Uterus (tissue), 3 donors: ENCODE measurements at regions not wholly inside any gene's neighbourhood (a gene's known extent, or its start where the extent isn't known, plus 50 kb on each side); places are given as distances from the start of the nearest gene placed in this dataset.

Experiments
- DNase-seq, 2 donors: peaks; one replicate each; pipeline ENCODE4 v3.0.0-alpha.2; 2019 to 2020
- H3K27ac ChIP-seq, 2 donors: fragments of 200-600 bp; sonication (generic); 1 replicate in 1 of 2; 2 replicates in 1 of 2; pipeline ENCODE4 v1.5.1; 2016 to 2018
- H3K27me3 ChIP-seq, 2 donors: fragments of 200-600 bp; sonication (generic); one replicate each; pipeline ENCODE4 v1.5.1; 2018 to 2019; ENCODE audit warnings: control low read depth in 1 of 2
- H3K36me3 ChIP-seq, 2 donors: fragments of 200-600 bp; sonication (generic); one replicate each; pipeline ENCODE4 v1.5.1; 2019; ENCODE audit warnings: control low read depth in 1 of 2
- H3K4me1 ChIP-seq, 2 donors: fragments of 200-600 bp; sonication (generic); one replicate each; pipeline ENCODE4 v1.5.1; 2018 to 2019; ENCODE audit warnings: control low read depth in 1 of 2
- H3K4me3 ChIP-seq, 2 donors: fragments of 200-600 bp; sonication (generic); 1 replicate in 1 of 2; 2 replicates in 1 of 2; pipeline ENCODE4 v1.5.1; 2018 to 2019; ENCODE audit warnings: mild to moderate bottlenecking in 1 of 2
- H3K9me3 ChIP-seq, 2 donors: fragments of 200-600 bp; sonication (generic); one replicate each; pipeline ENCODE4 v1.5.1; 2019; ENCODE audit warnings: control low read depth in 1 of 2
- CTCF ChIP-seq, 4 experiments: fragments of 200-600 bp in 2 of 4; fragments of 450-650 bp in 2 of 4; sonication (generic) in 2 of 4; IDR thresholded peaks; one replicate each; pipeline ENCODE4 v1.5.1; 2016 to 2019; ENCODE audit warnings: antibody characterized with exemption in 4 of 4, mild to moderate bottlenecking in 2 of 4, moderate library complexity in 1 of 4
- POLR2A ChIP-seq, 2 donors: fragments of 450-650 bp; IDR thresholded peaks; one replicate each; pipeline ENCODE4 v1.6.1; 2016; ENCODE audit warnings: antibody characterized with exemption in 2 of 2, mild to moderate bottlenecking in 1 of 2, moderate library complexity in 1 of 2
- intact Hi-C: fragments of 100-400 bp; cut with DNase I; formaldehyde crosslinking; loops from one replicate; pipeline ENCODE4 v1.15.1; 2023; ENCODE audit warnings: low total_unique reads
- donor health status: DM: yes; HTN: yes; CAD: no.

- Histone ChIP-seq H3K36me3 (no peaks in the 10 kb centered on the region), H3K4me3 (no peak overlapping the region), H3K4me1 (peaks cover 0 to 7% of the 10 kb centered on the region in 2 donors), H3K27me3 (no peaks in the 10 kb centered on the region), H3K27ac (no peak overlapping the region), H3K9me3 (no peaks in the 10 kb centered on the region)
- no peak for DNase-seq
- intact Hi-C loops, result no loop called here
- no peak for TF ChIP-seq CTCF (IDR thresholded peaks at IDR 0.05)
- TF ChIP-seq POLR2A (IDR thresholded peaks at IDR 0.05), result no peak
Observed at GRCh38 chr1:109814993-109815786, 51.5 kb upstream of the EPS8L3 start.

- H3K36me3 ChIP-seq, result no peaks in the 10 kb centered on the region
- TF ChIP-seq CTCF (IDR thresholded peaks at IDR 0.05), result no peak
- intact Hi-C loops, result no loop called here
- no peak overlapping the region for H3K4me3 ChIP-seq
- H3K9me3 ChIP-seq, result no peaks in the 10 kb centered on the region
- H3K27ac ChIP-seq, result no peak overlapping the region
- no peaks in the 10 kb centered on the region for H3K27me3 ChIP-seq
- no peak for DNase-seq
- H3K4me1 ChIP-seq, result peaks cover 0 to 7% of the 10 kb centered on the region in 2 donors
Observed at GRCh38 chr1:109814223-109814622, 50.5 kb upstream of the EPS8L3 start.
